ENCODE measurements at regions not wholly inside any gene's neighbourhood (a gene's known extent, or its start where the extent isn't known, plus 50 kb on each side); places are given as distances from the start of the nearest gene placed in this dataset.

- TF ChIP-seq CTCF (IDR thresholded peaks at IDR 0.05) (no peak), EP300 (IDR thresholded peaks at IDR 0.05) (no peak)
These were observed 150.1 kb upstream of the DLGAP1 start for GRCh38 chr18:4605212-4605611.
